ENCODE measurements at regions not wholly inside any gene's neighbourhood (a gene's known extent, or its start where the extent isn't known, plus 50 kb on each side); places are given as distances from the start of the nearest gene placed in this dataset.

DNA sequence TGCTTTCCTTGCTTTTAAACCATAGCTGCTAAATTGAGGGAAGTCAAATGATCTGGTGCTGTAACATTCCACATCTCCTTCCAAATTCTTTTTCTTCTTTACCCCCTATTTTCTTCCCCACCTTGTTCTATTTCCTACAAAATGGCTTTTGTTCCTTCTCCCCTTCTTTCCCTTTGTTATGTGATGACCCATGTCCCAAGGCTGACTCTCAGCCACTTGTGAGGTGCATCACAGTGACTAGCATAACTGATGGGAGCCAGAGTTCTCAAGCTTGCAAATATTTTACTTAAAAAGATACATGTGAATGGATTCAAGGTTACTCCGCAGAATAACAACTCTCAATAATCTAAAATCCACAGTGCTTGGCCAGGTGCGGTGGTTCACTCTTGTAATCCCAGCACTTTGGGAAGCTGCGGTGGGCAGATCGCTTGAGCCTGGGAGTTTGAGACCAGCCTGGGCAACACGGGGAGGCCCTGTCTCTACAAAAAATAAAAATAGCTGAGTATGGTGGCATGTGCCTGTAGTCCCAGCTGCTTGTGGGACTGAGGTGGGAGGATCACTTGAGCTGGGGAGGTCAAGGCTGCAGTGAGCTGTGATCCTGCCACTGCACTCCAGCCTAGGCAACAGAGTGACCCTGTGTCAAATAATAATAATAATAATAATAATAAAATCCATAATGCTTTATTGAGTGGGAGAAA, 100.1 kb upstream of the CERS6 start:
- TF ChIP-seq, protein P1, sequence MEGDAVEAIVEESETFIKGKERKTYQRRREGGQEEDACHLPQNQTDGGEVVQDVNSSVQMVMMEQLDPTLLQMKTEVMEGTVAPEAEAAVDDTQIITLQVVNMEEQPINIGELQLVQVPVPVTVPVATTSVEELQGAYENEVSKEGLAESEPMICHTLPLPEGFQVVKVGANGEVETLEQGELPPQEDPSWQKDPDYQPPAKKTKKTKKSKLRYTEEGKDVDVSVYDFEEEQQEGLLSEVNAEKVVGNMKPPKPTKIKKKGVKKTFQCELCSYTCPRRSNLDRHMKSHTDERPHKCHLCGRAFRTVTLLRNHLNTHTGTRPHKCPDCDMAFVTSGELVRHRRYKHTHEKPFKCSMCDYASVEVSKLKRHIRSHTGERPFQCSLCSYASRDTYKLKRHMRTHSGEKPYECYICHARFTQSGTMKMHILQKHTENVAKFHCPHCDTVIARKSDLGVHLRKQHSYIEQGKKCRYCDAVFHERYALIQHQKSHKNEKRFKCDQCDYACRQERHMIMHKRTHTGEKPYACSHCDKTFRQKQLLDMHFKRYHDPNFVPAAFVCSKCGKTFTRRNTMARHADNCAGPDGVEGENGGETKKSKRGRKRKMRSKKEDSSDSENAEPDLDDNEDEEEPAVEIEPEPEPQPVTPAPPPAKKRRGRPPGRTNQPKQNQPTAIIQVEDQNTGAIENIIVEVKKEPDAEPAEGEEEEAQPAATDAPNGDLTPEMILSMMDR (IDR thresholded peaks at IDR 0.05; ENCODE audit: borderline replicate concordance, control extremely low read depth, extremely low read depth, insufficient read depth, missing control alignments) = no peak
- in situ Hi-C loops (cut with MboI; ENCODE audit: low sequenced_read_pairs, unreplicated experiment) = no loop called here
- no peak for DNase-seq (ENCODE audit: low spot score)

DNA sequence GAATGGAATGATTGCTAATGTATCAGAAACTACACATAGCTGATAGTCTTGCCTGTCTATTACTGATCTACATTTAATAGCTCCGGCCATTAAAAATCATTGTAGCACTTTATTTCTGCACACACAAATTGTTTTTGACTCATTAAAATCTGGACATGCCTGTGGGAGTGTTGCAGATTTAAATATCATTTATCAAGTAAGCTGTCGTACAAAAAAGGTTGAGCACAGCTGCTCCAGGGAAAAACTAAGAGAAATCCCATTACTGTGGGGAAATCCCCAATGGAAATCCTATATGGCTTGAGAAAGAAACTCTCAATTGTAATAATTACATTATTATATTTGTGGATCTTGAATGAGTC, 99.6 kb upstream of the CERS6 start:
- DNase-seq (ENCODE audit: low spot score) = no peak
- TF ChIP-seq, protein P1 (IDR thresholded peaks at IDR 0.05; ENCODE audit: borderline replicate concordance, control extremely low read depth, extremely low read depth, insufficient read depth, missing control alignments) = no peak
- in situ Hi-C loops (cut with MboI; ENCODE audit: low sequenced_read_pairs, unreplicated experiment) = no loop called here

DNA sequence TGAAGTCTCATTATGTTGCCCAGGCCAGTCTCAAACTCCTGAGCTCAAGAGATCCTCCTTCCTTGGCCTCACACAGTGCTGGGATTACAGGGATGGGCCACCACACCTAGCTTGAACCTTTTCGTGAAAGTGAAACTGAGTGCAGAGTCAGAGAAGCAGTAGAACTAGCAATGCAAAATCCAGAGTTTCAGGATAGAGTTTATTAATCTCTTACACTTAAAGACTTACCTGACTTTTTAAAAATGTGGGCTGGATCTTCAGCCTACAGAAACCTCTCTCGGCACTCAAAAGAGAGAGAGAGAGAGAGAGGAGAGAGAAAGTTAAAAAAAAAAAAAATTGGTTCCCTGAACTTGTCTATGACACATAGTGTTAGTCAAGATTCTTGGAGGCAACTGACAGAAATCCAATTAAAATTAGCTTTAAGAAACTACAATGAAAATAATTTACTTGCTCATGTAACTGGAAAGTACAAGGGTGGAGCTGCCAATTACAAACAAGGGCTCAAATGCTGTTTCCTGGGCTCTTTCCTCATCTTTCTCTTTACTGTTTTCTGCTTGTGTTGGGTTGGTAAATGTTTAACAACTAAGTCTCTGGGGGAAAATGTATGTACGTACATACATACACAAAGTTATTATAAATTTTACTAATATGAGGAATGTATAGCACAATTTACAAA, 98.1 kb upstream of the CERS6 start:
- DNase-seq (ENCODE audit: low spot score) = no peak

DNA sequence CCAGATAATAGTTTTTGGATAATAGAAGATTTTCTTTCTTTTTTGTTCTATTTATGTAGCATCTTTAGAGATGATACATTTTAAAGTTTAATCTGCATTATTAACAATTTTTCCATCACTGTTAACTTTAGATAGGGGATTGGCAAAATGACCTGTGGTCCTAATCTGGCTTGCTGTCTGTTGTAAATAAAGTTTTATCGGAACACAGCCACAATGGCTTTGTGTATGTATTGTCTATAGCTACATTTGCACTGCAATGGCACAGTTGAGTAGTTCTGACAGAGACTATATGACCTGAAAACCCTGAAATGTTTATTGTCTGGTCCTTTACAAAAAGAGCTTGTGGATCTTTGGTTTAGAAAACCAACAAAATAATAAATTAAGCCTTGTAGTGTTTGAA, 97.0 kb upstream of the CERS6 start:
- in situ Hi-C loops (cut with MboI; ENCODE audit: low sequenced_read_pairs, unreplicated experiment) = no loop called here
- DNase-seq (ENCODE audit: low spot score) = no peak
- TF ChIP-seq, protein P1 (IDR thresholded peaks at IDR 0.05; ENCODE audit: borderline replicate concordance, control extremely low read depth, extremely low read depth, insufficient read depth, missing control alignments) = no peak

More for the DNA sequence above, 98.1 kb upstream of the CERS6 start:
- TF ChIP-seq, protein P1 (IDR thresholded peaks at IDR 0.05; ENCODE audit: borderline replicate concordance, control extremely low read depth, extremely low read depth, insufficient read depth, missing control alignments) = no peak
- in situ Hi-C loops (cut with MboI; ENCODE audit: low sequenced_read_pairs, unreplicated experiment) = no loop called here

DNA sequence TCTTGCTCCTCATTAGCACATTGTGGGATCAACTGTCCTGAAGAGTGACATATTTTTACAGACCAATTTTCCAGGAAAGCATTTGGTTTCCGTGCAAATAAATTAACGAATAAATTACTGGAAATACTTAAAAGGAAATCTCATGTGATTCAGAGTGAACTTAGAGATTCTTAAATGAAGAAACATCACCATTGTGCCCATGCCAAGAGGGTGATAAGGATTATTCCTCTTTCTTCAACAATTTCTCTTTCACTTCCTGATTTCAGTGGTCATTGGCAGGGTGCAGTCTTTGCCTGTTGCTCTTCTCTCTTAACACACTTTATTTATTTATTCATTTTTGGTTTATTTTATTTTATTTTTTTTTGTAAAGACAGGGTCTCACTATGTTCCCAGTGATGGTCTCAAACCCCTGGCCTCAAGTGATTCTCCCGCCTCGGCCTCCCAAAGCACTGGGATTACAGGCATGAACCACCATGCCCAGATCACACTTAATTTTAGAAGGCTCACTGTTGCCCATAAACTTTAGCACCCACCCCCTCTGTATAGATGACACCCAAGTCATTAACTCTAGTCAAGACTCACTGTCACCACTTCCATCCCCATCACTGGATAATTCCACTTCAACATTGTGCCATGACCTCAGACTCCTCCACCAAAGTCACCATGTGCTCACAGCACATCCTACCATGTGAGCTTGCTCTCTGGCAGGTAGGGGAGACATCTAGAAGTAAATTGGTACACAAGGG, 92.6 kb upstream of the CERS6 start:
- in situ Hi-C loops (cut with MboI; ENCODE audit: low sequenced_read_pairs, unreplicated experiment) = no loop called here
- DNase-seq (ENCODE audit: low spot score) = no peak

DNA sequence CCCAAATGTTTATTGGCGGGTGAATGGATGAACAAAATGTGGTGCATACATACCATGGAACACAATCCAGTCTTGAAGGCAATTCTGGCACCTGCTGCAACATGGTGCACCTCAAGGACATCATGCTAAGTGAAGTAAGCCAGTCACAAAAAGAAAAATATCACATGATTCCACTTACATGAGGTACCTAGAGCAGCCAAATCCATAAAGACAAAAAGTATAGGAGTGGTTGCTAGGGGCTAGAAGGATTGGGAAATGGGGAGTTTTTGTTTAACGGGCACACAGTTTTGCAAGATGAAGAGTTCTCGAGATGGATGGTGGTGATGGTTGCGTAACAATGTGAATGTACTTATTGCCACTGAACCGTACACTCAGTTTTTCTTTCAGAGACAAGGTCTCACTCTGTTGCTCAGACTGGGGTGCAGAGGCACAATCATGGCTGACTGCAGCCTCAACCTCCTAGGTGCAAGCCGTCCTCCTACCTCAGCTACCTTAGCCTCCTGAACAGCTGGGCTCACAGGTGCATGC, 90.9 kb upstream of the CERS6 start:
- in situ Hi-C loops (cut with MboI; ENCODE audit: low sequenced_read_pairs, unreplicated experiment) = no loop called here
- DNase-seq (ENCODE audit: low spot score) = no peak
- TF ChIP-seq, protein P1 (IDR thresholded peaks at IDR 0.05; ENCODE audit: borderline replicate concordance, control extremely low read depth, extremely low read depth, insufficient read depth, missing control alignments) = no peak

More for the DNA sequence above, 92.6 kb upstream of the CERS6 start:
- TF ChIP-seq, protein P1 (IDR thresholded peaks at IDR 0.05; ENCODE audit: borderline replicate concordance, control extremely low read depth, extremely low read depth, insufficient read depth, missing control alignments) = no peak

All from GM13976 (cell line).